ENCODE measurements at regions not wholly inside any gene's neighbourhood (a gene's known extent, or its start where the extent isn't known, plus 50 kb on each side); places are given as distances from the start of the nearest gene placed in this dataset.

GRCh38 chr13:33891196-33891742, 73.3 kb downstream of the RFC3 start:
- no peak for DNase-seq (ENCODE audit: low spot score)

GRCh38 chr13:33893559-33893958, 75.6 kb downstream of the RFC3 start:
- no peak for DNase-seq (ENCODE audit: low spot score)

- DNase-seq (ENCODE audit: low spot score), result no peak
Observed at GRCh38 chr13:33904431-33904830, 86.5 kb downstream of the RFC3 start.

GRCh38 chr13:33908116-33908515, 90.2 kb downstream of the RFC3 start:
- DNase-seq (ENCODE audit: low spot score), result no peak

GRCh38 chr13:33910255-33910654, 92.3 kb downstream of the RFC3 start:
- no peak for DNase-seq (ENCODE audit: low spot score)

GRCh38 chr13:33911521-33911920, 93.6 kb downstream of the RFC3 start:
- DNase-seq (ENCODE audit: low spot score), result no peak

- no peak for DNase-seq (ENCODE audit: low spot score)
Observed at GRCh38 chr13:33913829-33914228, 95.9 kb downstream of the RFC3 start.

GRCh38 chr13:33917190-33917589, 99.2 kb downstream of the RFC3 start:
- DNase-seq (ENCODE audit: low spot score), result no peak

- no peak for DNase-seq (ENCODE audit: low spot score)
Observed at GRCh38 chr13:33918199-33918932, 100.4 kb downstream of the RFC3 start.

GRCh38 chr13:33919120-33919519, 101.2 kb downstream of the RFC3 start:
- DNase-seq (ENCODE audit: low spot score), result no peak

GRCh38 chr13:33925563-33925962, 107.6 kb downstream of the RFC3 start:
- DNase-seq (ENCODE audit: low spot score), result no peak

GRCh38 chr13:33927315-33927714, 109.4 kb downstream of the RFC3 start:
- no peak for DNase-seq (ENCODE audit: low spot score)

GRCh38 chr13:33931397-33932311, 113.7 kb downstream of the RFC3 start:
- DNase-seq (ENCODE audit: low spot score), result peak; percentile 10

- DNase-seq (ENCODE audit: low spot score), result no peak
Observed at GRCh38 chr13:33932769-33933406, 114.9 kb downstream of the RFC3 start.

- DNase-seq (ENCODE audit: low spot score), result no peak
Observed at GRCh38 chr13:33933810-33934209, 115.9 kb downstream of the RFC3 start.

GRCh38 chr13:33934343-33934742, 116.4 kb downstream of the RFC3 start:
- DNase-seq (ENCODE audit: low spot score), result no peak

- DNase-seq (ENCODE audit: low spot score), result no peak
Observed at GRCh38 chr13:33934951-33935371, 117.0 kb downstream of the RFC3 start.

GRCh38 chr13:33935969-33936368, 118.0 kb downstream of the RFC3 start:
- DNase-seq (ENCODE audit: low spot score), result no peak

- DNase-seq (ENCODE audit: low spot score), result no peak
Observed at GRCh38 chr13:33937373-33938098, 119.6 kb downstream of the RFC3 start.

- no peak for DNase-seq (ENCODE audit: low spot score)
Observed at GRCh38 chr13:33940256-33940655, 122.3 kb downstream of the RFC3 start.

GRCh38 chr13:33940898-33941297, 122.9 kb downstream of the RFC3 start:
- no peak for DNase-seq (ENCODE audit: low spot score)

GRCh38 chr13:33945477-33945876, 127.5 kb downstream of the RFC3 start:
- no peak for DNase-seq (ENCODE audit: low spot score)
